WI38 (cell line): ENCODE measurements at regions not wholly inside any gene's neighbourhood (a gene's known extent, or its start where the extent isn't known, plus 50 kb on each side); places are given as distances from the start of the nearest gene placed in this dataset.
A peak's percentile ranks its signal among the peaks of the same experiment; 100 is the strongest.

Experiments
- H3K4me3 ChIP-seq: 2 replicates; pipeline ENCODE4 v1.5.1; 2011; ENCODE audit warnings: low read depth, mild to moderate bottlenecking, control low read depth, low read length
- TF ChIP-seq, protein P1 (sequence below): IDR thresholded peaks from 2 replicates; pipeline ENCODE4 v1.5.1; 2012; ENCODE audit warnings: low read depth, mild to moderate bottlenecking, control low read depth, low read length

GRCh38 chr1:117747605-117748004, 141.8 kb downstream of the TENT5C start:
- TF ChIP-seq, protein P1, sequence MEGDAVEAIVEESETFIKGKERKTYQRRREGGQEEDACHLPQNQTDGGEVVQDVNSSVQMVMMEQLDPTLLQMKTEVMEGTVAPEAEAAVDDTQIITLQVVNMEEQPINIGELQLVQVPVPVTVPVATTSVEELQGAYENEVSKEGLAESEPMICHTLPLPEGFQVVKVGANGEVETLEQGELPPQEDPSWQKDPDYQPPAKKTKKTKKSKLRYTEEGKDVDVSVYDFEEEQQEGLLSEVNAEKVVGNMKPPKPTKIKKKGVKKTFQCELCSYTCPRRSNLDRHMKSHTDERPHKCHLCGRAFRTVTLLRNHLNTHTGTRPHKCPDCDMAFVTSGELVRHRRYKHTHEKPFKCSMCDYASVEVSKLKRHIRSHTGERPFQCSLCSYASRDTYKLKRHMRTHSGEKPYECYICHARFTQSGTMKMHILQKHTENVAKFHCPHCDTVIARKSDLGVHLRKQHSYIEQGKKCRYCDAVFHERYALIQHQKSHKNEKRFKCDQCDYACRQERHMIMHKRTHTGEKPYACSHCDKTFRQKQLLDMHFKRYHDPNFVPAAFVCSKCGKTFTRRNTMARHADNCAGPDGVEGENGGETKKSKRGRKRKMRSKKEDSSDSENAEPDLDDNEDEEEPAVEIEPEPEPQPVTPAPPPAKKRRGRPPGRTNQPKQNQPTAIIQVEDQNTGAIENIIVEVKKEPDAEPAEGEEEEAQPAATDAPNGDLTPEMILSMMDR, result no peak
- no peak overlapping the region for H3K4me3 ChIP-seq

- H3K4me3 ChIP-seq, result no peak overlapping the region
- TF ChIP-seq, protein P1, result no peak
Observed at GRCh38 chr1:117751321-117751720, 145.5 kb downstream of the TENT5C start.

DNA sequence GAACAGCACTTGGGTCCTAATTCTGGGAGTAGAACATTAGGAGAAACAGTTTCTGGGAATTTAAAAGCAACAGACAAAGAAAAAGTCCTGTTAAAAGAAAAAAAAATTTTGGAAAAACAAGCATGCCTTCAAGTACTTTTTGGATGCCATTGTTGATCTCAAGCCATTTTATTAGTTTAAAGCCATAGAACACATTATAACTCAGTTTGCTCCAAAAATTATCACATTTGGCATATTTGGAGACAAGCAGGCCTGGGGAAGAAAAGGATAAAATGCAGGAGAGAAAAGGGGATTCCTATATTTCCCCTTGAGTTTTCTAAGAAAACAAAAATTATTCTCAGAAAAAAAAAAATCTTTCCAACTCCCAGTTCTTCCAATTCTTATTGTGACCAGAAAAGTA, 146.8 kb downstream of the TENT5C start:
- TF ChIP-seq, protein P1, result no peak
- no peak overlapping the region for H3K4me3 ChIP-seq

GRCh38 chr1:117753232-117753631, 147.4 kb downstream of the TENT5C start:
- TF ChIP-seq, protein P1, result no peak
- H3K4me3 ChIP-seq, result no peak overlapping the region

DNA sequence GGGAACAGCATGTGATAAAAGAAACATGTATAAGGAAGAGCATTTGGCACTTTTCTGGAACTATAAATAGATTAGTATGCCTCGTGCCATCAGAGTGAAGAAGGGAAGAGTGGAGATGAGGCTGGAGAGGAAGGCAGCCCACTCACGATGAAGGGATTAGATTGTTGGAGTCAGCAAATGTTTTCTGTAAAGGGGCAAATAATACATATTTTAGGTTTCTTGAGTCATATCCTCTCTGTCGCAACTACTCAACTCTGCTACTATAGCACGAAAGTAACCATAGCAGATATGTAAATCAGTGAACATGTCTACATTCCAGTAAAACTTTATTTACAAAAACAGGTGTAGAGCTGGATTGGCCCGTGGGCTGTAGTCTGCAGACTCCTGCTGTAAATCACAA, 147.8 kb downstream of the TENT5C start:
- H3K4me3 ChIP-seq, result no peak overlapping the region; the same call in 1 of the 2 replicates

DNA sequence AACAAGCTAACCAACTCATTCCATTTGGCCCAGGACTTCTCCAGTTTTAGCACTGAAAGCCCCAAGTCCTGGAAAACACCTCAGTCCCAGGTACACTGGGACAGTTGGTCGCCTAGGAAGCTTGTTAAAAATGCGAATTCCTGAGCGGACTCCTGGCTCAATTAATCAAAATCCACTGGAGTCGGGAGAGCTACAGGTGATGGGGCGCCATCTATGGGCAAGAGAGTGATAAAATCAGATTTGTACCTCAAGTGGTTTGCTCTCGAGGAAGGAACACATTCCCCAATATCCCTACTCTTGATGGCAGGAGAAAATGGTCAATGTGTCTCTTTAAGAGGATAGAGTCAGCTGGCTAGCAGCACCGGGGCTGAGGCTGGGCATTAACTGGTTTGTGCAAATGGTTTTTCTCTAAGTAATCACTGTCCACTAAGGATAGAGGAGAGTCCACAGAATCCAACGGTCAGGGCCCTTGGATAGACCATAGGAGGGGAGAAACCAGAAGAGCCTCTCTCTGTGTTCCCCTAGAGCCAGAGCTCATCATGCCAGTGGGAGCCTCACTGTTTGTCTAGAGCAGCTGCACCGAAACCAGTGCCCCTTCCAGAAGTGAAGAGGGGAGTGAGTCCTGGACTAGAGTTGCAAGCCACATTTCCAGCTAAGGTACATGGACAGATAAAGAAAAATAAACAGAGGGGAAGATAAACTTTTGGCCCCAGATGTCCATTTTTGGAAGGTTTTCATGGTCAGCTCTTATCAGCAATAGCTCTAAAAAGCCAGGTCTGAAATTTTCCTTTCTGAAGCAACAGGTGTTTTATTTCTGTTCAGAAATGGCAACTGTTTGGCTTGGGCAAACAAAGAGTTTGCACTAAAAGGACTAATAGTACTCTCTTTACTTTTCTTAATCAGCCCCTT, 148.5 kb downstream of the TENT5C start:
- H3K4me3 ChIP-seq, result no peak overlapping the region; the same call in 1 of the 2 replicates
- TF ChIP-seq, protein P1, result peak; percentile 43

More for the DNA sequence above, 147.8 kb downstream of the TENT5C start:
- TF ChIP-seq, protein P1, result no peak

DNA sequence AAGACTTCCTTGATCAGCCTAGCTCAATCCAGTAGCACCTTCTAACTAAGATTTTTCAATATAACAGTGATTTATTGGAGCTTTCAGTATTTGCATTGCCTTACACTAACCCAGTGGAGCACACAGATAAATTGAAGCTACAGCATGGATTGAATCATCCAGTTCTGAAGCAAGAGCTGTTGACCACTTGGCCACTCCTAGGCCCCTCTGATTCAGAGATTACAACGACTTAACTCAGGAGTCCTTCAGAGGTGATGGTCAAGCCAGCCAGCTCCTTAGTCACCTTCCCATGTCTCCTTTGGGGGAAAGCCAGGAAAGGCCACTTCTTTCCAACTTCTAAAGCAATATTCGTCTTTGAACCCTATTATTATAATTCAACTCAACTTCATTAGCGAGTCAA, 151.8 kb downstream of the TENT5C start:
- TF ChIP-seq, protein P1, result no peak
- H3K4me3 ChIP-seq, result no peak overlapping the region
